ENCODE measurements at regions not wholly inside any gene's neighbourhood (a gene's known extent, or its start where the extent isn't known, plus 50 kb on each side); places are given as distances from the start of the nearest gene placed in this dataset.

GRCh38 chr13:31440132-31440531 is 240.4 kb downstream of the B3GLCT start:
- DNase-seq, result no peak
- no peaks in the 10 kb centered on the region for H3K36me3 ChIP-seq
- H3K4me1 ChIP-seq, result peaks cover 0 to 19% (median 4%) of the 10 kb centered on the region in 9 donors
- no peaks in the 10 kb centered on the region for H3K9me3 ChIP-seq
- WGBS, 2 donors, result 96 to 97% methylated on average over 2 of the region's 2 CpGs
- intact Hi-C loops (cut with DNase I), result loop anchor here in 1 of 10 donors (10.0 kb wide), 1 partner anchor 75 kb away; no protein-coding TSS in a partner anchor
- no peak for ATAC-seq
- TF ChIP-seq, protein P1, sequence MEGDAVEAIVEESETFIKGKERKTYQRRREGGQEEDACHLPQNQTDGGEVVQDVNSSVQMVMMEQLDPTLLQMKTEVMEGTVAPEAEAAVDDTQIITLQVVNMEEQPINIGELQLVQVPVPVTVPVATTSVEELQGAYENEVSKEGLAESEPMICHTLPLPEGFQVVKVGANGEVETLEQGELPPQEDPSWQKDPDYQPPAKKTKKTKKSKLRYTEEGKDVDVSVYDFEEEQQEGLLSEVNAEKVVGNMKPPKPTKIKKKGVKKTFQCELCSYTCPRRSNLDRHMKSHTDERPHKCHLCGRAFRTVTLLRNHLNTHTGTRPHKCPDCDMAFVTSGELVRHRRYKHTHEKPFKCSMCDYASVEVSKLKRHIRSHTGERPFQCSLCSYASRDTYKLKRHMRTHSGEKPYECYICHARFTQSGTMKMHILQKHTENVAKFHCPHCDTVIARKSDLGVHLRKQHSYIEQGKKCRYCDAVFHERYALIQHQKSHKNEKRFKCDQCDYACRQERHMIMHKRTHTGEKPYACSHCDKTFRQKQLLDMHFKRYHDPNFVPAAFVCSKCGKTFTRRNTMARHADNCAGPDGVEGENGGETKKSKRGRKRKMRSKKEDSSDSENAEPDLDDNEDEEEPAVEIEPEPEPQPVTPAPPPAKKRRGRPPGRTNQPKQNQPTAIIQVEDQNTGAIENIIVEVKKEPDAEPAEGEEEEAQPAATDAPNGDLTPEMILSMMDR (IDR thresholded peaks at IDR 0.05), result no peak
- H3K27ac ChIP-seq, result no peak overlapping the region
- H3K27me3 ChIP-seq, result peaks cover 0 to 13% (median 4%) of the 10 kb centered on the region in 7 donors
- H3K4me3 ChIP-seq, result no peak overlapping the region

DNA sequence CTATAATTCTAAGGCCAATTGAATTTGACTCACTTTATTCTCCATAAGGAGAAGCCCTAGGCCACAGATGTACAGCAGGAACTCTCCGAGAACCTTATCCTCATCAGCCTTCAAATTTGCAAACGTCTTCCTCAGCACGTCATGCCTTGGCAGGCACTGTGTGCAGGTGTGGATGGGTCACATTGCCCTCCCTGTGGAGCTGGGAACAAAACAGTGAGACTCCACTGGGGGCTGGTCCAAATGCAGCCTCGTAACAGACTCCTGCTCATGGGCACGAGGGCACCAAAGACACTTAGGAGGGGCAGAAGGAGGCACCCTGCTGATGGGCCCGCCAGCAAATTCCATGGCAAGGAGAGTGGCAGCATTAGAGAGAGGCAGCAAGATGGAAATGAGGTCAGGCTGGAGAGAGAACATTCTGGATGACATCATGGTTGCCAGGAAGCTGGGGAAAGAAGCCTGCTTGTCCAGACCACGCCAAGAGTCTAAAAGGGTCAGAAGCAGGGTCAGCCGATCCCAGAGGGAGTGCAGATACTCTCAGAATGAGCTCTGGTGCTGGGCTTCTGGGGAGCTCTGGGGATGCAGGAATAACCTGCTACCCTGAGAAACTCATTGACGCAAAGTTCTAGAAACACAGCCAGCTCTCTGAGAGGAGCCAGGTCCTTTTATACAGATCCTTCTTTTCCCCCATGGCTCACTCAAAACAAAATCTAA is 242.2 kb downstream of the B3GLCT start:
- Histone ChIP-seq H3K9me3 (no peaks in the 10 kb centered on the region), H3K27me3 (peaks cover 0 to 9% (median 4%) of the 10 kb centered on the region in 7 donors), H3K36me3 (no peaks in the 10 kb centered on the region), H3K27ac (peak overlapping the region in 6 of 10 donors; percentile 11 to 61 (median 32)), H3K4me1 (peaks cover 0 to 19% (median 4%) of the 10 kb centered on the region in 9 donors), H3K4me3 (no peak overlapping the region)
- intact Hi-C loops (cut with DNase I), result loop anchor here in 1 of 10 donors (10.0 kb wide), 1 partner anchor 73 kb away; no protein-coding TSS in a partner anchor
- DNase-seq (peak; percentile 69 to 84), ATAC-seq (peak; percentile 79 to 92 (median 89))
- WGBS, 2 donors, result 51 to 63% methylated on average over 9 of the region's 9 CpGs
- TF ChIP-seq, protein P1 (IDR thresholded peaks at IDR 0.05), result no peak

DNA sequence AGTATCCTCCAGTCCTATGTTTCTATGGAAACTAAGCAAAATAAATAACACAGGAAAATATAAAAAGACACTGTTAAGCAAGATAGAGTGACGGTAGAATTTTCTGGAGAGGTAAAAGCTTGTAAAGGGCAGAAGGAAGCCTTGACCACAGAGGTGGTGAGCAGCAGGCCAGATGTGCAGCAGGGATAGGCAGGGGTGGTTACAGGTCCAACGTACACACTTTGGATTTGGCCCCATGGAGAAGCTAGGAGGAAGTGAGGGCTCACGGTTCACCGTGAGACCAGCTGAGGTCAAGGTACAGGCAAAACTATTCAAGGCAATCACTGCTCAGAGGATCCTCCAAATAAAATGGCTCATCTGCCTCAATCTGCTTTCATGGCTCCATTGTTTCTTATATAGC is 242.8 kb downstream of the B3GLCT start:
- no peaks in the 10 kb centered on the region for H3K9me3 ChIP-seq
- H3K4me1 ChIP-seq, result peaks cover 0 to 19% (median 4%) of the 10 kb centered on the region in 9 donors
- 49 to 66% methylated on average over 4 of the region's 4 CpGs for WGBS, 2 donors
- H3K36me3 ChIP-seq, result no peaks in the 10 kb centered on the region
- peak overlapping the region in 5 of 10 donors; percentile 4 to 61 (median 26) for H3K27ac ChIP-seq
- TF ChIP-seq, protein P1 (IDR thresholded peaks at IDR 0.05), result no peak
- no peak overlapping the region for H3K4me3 ChIP-seq
- peaks cover 0 to 9% (median 0%) of the 10 kb centered on the region in 7 donors for H3K27me3 ChIP-seq
- ATAC-seq, result peak in 1 of 8 donors; percentile 3
- DNase-seq, result no peak
- intact Hi-C loops (cut with DNase I), result loop anchor here in 1 of 10 donors (10.0 kb wide), 1 partner anchor 72 kb away; no protein-coding TSS in a partner anchor

DNA sequence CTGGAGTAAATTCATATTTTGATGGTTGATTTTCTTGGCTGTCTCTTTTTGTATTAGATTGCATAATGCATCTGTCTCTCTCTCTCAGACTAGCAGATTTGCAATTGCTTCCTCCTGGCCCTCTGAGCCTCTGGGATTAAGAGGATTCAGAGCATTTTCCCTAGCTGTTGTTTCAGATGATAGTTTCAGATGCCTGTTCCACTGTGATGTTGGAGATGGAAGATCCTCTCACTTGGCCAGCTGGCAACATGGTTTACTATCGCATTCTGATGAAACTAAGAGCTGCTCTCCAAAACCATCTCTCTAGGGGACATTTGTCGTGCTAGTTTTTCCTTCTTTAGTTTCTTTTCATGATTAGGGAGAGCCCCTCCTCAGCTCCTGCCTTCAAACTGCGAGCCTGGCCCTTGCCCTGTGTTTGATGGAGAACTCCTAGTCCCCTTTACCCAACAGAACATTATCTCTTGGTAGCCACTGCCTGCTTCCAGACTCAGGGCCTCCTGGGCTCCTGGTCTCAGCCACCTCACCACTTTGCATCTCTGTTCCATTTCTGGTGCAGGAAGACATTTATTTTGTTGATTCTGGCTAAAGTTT is 244.6 kb downstream of the B3GLCT start:
- intact Hi-C loops (cut with DNase I), result loop anchor here in 1 of 10 donors (10.0 kb wide), 1 partner anchor 70 kb away; no protein-coding TSS in a partner anchor
- no peaks in the 10 kb centered on the region for H3K9me3 ChIP-seq
- peak overlapping the region in 5 of 10 donors; percentile 24 to 41 (median 29) for H3K27ac ChIP-seq
- H3K4me3 ChIP-seq, result no peak overlapping the region
- TF ChIP-seq, protein P1 (IDR thresholded peaks at IDR 0.05), result no peak
- WGBS, 2 donors, result 62 to 70% methylated on average over 3 of the region's 3 CpGs
- H3K27me3 ChIP-seq, result peaks cover 0 to 6% (median 0%) of the 10 kb centered on the region in 7 donors
- no peaks in the 10 kb centered on the region for H3K36me3 ChIP-seq
- peaks cover 0 to 19% (median 4%) of the 10 kb centered on the region in 9 donors for H3K4me1 ChIP-seq
- DNase-seq (peak; percentile 17 to 45), ATAC-seq (peak in 7 of 8 donors; percentile 30 to 58 (median 52))
